Fibroblast of skin of abdomen (primary cell): ENCODE measurements at regions not wholly inside any gene's neighbourhood (a gene's known extent, or its start where the extent isn't known, plus 50 kb on each side); places are given as distances from the start of the nearest gene placed in this dataset.
"Not testable (repeated sequence)": the region's sequence is repeated elsewhere in the genome, so short reads cannot be mapped to it uniquely, and the experiment has no call there.

Source experiments
- DNase-seq: peaks from one replicate; pipeline ENCODE4 v3.0.0-alpha.2; 2013

DNA sequence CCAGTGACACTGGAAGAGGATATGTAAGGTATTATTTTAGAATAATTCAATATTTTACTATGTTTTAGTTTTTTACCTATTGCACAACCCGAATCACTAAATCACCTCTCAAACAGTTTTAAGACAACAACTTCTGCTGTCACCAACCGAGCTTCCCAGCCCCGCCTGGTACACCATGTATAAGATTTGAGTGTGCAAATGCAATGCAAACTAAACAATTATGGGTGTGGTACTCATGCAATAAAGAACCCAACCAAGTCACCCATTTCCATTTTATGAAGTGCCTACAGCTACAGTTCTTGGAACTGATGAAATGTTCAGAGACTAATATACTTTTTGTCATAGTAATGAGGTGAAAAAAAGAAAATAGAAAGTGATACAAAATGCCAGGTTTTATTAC lies 256.2 kb downstream of the TAFA4 start:
- DNase-seq, result no peak

DNA sequence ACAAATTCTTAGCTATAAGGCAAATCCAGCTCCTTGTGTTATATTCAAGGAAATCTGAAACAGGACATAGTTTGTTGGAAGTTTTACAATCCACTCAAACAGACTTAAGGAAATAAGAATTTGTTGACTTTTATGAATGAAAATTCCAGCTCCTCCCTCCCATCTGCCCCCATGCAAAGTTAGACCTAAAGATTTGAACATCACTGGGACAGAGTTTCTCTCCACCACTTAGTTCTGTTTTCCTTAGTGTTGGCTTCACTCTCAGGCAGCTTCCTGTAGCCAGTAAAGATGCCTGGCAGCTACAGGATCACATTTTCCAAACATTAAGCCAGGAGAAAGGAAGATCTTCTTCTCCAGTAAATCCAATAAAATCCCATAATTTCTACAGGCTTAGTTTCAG lies 265.0 kb downstream of the TAFA4 start:
- no peak for DNase-seq

DNA sequence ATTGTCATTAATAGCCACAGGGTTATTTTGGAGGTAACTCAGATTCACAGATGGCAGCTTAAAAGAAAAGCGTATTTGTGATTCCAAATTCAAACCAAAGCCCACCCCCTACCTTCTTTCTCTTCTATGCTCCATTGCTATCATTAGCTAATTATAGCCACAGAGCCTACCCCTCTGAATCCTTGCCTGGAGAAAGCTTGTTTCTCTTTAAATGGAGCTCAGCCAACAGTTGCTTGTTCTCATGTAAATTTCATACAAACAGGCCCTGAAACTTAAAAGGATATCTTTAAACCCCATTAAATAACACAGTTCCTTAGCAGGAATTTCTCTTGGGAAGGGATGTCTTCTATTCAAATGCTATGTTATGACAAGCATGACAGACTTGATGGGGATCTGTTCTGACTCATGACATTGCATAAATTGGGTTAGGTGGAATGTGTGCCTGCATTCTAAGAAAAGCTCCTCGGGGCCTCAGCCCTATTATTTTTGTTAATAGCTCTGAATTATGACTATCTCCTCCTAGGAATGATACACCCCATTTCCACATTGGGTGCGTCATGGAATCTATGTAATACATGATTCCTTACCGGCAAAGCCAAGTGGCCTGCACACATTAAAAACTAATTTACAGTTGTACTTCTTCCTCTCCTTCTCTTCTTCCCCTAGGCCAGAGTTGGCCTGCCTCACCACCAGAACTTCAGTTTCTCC lies 265.8 kb downstream of the TAFA4 start:
- DNase-seq, result peak; percentile 18

DNA sequence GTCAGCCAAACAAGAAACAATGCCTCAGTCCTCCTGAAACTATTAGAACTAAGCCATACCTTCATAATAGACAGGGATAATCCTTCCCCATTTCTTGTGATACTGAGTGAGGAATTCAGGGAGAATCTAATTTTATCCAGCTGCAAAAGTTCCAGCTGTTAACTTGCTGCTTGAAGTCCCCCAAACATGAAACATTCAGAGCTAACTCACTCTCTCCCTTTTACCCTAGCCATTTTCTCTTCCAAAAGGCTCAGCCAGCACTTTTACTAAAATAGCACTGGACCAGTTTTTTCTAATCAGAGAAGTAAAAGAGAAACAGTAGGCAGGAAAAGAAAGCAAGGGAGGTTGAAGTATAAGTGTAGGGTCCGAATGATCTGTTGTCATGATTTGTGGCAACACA lies 268.1 kb downstream of the TAFA4 start:
- no peak for DNase-seq

DNA sequence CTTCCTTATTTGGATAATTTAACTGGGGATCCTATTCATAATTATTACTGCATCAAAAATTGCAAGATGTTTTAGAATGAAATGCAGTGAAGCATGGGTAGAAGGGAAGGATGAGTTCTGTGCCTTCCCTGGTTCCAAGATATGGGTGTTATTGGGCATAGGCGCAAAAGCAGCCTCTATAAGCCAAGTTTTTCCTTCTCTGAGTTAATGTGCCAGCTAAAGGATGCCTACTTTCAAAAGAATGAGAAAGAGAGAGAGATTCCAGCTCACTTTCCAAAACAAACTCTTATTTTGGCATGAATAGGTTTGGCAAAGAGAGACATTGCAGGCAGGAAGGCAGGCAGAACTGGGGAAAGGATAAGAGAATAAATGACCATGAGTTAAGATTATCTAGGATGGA lies 270.2 kb downstream of the TAFA4 start:
- no peak for DNase-seq

DNA sequence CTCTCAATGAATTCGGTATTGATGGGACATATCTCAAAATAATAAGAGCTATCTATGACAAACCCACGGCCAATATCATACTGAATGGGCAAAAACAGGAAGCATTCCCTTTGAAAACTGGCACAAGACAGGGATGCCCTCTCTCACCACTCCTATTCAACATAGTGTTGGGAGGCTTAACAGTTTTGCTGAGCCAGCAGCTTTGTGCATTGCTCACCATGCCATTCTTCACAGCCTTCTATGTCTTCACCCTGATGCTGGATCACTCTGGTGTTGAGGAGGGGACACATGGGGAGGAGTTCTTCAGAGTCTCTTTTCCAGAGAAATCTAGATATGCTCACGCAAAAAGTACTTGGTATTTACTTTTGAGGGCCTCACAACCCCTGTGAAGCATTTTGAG lies 281.7 kb downstream of the TAFA4 start:
- not testable (repeated sequence) for DNase-seq

DNA sequence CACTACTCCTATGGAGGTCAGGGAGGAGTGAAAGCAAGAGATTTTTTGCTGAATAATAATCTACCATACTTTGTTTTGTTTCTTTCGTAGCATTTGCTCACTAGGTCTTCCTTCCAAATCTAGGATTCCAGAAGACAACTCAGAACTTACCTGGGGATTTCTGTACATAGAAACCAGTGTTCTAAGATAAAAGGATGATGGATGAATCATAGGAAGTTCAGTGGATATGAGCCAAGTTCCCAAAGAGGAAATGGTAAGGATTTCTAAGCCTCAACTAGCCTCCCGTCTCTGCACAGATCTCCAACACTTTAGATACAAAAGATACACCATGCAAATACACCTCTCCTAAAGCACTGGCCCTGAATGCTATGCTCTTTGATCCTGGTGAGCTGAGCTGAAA lies 283.9 kb downstream of the TAFA4 start:
- no peak for DNase-seq

DNA sequence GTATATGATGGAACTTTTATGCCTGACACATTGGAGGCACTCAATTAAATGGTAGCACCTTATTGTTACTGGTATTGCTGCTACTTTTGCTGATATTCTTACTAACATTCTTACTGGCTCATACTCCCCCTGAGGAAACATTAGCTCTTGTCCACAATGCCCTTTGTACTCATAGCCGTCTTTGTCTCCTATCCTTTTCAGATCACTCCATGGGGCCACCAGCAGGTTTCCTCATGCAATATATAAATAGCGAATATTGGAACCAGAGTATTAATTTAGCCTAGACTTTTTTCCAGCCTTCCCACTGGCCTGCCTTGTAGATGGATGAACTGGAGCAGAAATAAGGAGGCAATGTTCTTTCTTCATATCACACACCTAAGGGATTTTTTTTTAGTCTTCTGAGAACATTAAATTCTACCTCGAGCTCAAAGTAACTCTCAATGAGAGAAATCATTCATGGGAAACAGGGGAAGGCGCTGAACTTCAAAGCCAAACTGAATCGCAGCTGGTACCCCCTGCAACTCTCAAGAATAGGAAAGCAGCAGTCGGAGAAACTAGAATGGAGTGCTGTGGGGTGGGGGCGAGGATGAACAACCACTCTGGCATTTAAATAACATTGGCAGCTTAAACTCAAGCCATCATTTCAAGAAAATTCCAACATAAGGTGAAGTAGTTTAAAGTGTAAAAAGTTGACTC lies 300.3 kb downstream of the TAFA4 start:
- DNase-seq, result no peak

DNA sequence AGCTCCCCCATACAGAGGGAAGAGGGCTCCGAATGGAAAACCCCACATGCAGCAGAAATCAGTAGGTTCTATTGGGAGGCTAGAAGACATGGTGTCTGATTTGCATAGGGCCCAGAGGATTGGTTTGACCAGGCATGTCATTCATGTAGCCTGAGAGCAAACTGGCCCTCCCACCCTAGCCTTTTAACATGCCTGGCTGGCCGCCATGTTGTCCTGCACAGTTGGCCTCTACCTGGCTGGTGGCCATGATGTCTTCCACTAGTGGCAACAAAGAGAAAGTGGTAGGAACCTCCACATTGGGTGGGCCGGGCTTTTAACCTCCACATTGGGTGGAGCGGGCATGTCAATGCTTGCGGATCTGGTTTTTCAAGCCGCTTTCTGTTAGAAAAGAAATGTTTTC lies 312.1 kb downstream of the TAFA4 start:
- DNase-seq, result no peak

DNA sequence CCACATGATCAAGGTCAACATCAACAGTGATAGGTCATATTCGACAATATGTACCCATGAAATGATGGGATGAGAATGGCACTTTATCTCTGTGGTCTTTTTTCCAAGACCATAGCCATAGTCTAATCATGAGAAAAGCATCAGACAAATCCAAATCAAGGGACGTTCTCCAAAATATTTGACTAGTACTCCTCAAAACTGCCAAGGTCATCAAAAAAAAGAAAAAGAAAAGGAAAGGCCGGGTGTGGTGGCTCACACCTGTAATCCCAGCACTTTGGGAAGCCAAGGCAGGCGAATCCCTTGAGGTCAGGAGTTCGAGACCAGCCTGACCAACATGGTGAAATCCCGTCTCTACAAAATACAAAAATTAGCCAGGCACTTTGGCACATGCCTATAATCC lies 318.3 kb downstream of the TAFA4 start:
- DNase-seq, result no peak

DNA sequence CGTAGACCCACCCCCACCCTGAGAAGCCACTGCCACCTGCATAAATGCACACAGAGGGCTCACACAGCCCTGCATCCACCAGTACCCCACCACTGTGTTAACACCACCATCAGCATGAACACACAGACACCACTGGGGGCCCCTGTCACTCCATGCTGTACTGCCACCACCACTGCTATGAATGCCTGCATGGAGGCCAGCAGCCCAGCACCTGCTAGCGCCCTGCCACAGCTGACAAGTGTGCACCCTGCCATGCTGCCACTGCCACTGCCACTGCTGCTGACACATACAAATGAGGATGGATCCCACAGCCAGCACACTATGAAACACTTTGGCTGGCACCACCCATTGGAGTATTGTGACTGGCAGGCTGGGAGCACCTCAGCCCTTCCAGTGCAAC lies 361.0 kb downstream of the TAFA4 start:
- no peak for DNase-seq

DNA sequence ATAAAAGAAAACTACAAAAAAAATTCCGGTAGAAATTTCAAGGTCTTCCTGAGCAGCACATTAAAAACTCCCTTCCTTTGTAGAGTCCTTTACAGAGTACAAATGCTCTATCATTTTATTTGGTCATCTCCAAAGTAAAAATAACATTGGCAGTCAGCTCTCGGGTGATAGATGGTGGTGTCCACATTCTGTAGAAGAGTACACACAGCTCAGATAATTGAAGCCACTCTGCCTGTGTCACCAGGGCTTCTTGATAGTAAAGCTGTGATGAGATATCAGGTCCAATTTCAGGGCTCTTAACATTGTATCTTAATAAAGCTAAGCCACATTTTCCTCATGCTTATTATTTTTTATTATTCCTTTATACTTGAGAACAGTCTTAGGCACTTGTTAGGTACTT lies 371.6 kb downstream of the TAFA4 start:
- no peak for DNase-seq

DNA sequence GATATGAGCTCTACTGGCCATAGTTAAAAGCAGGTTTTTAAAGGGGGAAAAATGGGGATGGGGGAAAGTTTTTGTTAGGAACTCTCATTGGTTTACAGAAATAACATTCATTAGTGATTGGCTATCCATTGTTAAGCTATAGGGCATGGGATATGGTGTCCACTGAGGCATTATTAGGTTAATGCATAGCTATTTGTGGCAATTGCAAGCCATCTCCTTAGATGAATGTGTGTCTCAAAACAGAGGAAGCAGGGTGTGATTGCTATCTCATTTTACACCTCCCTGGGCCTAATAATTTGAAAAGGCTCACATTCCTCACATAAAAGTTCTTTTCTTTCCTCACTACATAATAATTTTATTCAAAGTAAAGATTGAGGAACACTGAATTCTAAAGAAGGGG lies 396.6 kb downstream of the TAFA4 start:
- no peak for DNase-seq

DNA sequence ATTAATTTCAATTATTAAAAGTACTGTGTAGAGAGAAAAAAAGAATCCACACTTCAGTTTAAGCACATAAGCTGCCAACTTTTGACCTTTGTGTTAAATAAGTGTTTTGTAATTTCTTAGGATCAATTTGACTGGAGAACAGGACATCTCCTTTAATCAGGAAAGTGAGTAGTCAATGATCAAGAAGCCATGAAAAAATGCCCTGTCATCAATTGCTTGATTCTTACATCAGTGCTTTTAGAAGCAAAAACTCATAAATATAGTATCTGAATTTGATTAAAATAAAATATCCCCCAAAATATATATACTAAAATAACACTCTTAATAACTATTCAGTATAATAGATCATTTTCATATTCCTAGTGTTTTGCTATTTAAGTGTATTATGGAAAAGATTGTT lies 409.0 kb downstream of the TAFA4 start:
- DNase-seq, result no peak

DNA sequence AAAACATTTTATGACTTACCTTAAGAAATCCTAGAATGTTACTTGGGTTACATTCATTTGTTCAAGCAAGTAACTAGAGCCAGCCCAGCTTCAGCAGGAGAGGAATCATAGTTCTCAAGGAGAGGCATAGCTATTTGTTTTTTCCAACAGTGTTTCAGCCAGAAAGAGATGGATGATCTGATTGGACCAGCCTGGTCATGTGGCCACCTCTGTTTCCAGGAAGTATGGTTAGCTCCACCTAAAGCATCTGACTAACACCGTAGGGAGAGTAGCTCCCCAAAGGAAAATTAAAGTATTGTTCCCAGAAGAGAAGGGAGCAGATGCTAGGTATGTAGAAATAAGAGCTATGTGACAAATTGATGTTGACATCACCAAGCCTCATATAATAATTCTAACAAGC lies 417.1 kb downstream of the TAFA4 start:
- no peak for DNase-seq

DNA sequence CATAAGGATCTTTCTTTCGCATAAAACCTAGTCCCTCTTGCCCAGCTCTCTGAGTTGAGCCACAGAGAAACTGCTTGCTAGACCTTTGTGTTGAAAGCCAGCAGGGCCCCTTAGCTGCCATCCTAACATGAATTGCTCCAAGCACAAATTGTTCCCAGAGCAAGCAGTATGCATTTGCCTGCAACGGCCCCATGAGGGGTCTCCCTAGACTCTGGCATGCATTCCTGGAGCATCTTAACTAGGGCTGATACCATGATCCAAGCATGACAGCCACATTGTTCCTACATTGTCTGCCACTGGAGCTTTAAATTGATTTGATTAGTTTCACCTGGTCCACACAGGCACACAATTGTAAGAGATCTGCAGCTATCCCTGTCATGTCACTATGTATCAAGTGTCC lies 428.1 kb downstream of the TAFA4 start:
- no peak for DNase-seq

DNA sequence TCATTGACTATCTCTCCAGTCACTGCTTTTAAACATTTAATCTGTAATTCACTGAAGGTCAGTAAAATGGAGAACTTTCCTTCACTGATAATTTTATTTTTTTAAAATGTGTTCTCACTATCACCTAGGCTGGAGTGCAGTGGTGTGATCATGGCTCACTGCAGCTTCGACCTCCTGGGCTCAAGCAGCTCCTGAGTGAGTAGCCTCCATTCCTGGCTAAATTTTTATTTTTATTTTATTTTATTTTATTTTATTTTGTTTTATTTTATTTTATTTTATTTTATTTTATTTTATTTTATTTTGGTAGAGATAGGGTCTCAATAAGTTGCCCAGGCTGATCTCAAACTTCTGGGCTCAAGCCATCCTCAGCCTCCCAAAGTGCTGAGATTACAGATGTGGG lies 446.5 kb downstream of the TAFA4 start:
- not testable (repeated sequence) for DNase-seq

DNA sequence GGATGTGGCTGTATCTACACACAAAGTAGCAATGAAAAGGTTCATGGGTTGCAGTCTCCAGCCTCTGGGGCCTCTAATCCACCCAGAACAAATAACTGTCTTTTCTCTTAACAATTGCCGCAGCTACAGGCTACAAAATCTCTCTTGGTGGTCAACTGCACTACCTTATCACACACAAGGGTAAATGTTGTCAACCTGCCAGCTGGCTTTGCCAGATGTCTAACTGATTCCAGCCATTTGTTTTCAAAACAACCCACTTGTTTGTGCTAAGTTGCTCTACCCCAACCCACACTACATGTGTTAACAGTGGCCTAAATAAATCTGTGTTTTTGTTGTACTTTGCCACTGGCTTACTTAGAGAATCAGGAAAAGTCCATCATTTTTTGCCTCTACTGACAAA lies 447.3 kb downstream of the TAFA4 start:
- no peak for DNase-seq

DNA sequence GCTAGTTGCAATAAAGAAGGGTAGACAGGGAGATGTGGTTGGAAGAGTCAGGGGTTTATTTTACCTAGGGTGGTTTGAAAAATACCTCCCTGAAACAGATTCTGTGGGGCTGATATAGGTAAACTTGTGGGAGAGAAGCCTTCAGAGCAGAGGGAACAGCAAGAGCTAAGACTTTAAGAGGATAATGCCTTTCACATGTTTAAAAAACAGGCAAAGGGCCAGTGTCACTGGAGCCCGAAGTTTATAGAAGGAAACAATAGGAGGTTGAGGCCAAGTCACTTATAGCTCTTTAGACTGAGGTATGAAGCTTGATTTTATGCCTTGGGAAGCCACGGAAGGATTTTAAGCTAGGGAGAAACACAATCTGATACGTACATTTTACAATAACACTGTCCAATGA lies 448.7 kb downstream of the TAFA4 start:
- DNase-seq, result no peak

DNA sequence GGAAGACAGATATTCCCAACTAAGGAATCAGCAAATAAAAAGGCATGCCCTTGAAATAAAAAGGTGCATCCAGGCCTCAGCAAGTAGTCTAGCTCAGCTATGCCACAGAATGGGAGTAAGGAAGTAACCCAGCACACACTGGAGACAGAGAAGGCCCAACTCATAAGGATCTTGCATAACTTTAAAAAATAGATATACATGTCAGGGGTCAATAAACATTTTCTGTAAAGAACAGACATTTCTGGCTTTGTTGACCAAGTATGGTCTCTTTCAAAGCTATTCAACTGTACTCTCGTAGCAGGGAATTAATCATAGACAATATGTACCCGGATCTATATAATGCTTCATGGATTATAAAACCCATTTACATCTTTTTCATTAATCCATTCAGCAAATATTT lies 449.3 kb downstream of the TAFA4 start:
- DNase-seq, result no peak

DNA sequence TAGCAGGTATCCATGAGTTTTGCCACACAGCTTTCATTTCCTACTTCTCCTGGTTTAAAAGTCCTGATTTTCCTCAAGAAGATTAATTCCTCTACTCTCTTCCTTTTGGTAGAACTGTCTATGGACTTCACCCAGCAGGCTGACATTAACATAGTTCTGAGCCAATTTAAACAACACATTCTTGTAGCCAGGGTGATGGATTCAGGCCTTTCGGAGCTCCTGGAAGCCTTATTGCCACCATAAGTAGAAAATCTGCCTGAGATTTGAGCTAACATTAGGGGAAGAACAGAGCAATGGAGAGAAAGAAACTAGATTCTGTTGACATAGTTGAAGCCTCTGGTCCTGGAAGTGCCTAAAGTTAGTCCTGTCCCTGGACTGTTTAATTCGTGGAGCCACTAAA lies 449.8 kb downstream of the TAFA4 start:
- no peak for DNase-seq

DNA sequence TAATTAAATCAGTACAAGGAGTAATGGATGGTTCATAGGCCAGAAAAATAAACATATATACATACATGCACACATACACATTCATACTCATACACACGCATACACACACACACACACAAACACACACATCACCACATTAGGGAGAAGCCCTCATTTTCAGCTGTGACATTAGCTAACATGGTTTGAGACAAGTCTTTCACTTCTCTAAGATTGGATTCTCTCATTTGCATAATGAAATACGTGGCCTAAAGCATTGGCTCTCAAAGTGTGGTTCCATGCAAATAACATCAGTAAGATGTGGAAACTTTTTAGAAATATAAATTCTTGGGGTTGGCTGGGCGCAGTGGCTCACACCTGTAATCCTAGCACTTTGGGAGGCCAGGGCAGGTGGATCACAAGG lies 452.6 kb downstream of the TAFA4 start:
- no peak for DNase-seq

DNA sequence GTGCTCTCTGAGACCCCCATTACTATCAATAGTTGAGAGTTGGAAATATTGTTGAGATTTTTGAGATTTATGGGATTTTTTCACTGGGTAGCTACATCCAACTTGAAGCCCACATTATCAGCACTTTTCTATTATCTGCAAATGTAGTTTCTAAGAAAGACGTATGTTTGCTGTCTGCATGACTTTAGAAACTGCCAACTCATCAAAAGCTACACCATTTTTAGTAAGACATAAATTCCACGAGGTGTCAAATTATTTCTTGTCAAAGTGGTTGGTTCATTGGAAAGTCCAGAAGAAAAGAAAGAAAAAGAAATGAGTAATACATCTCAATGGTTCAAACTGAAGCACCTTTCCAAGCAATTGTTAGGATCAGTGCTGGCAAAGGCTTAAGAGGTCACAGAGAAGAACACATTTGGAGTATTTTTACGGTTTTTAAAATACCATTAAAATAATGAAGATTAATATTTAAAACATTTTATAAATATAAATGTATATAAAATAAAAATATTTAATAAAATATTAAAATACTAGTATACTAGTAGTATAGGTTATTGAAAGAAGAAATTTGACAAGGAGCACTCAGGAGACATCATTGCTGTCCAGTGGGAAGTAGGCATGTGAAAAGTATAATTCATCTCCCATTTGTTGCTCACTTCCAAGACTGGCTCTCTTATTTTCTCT lies 463.5 kb downstream of the TAFA4 start:
- DNase-seq, result no peak

DNA sequence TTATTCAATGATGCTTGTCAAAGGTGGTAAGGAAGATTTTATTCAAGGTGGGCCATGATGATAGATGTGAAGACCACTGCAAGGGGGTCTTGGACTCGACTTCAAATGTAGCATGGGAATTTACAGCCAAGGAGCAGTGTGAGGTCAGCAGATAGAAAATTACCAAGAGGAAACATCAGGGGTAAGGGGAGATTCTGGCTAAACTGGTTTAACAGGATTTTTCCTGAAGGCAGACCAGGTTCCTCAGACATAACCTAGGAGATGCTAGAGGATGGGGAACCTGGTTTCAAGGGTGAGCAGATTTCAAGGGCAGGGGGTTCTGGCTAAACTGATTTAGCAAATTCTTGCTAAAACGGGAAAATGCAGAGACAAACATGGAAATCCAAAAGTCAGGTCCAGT lies 464.9 kb downstream of the TAFA4 start:
- DNase-seq, result no peak
